ENCODE measurements at regions not wholly inside any gene's neighbourhood (a gene's known extent, or its start where the extent isn't known, plus 50 kb on each side); places are given as distances from the start of the nearest gene placed in this dataset.

GRCh38 chr10:78907551-78908211 lies 161.1 kb upstream of the ZMIZ1 start:
- ChIA-PET CTCF (interaction anchor here (0.6 kb wide), 1 partner anchor 184 kb away, joined by 3 read pairs; no protein-coding TSS in a partner anchor), POLR2A (no interaction called here)
- no peak for DNase-seq (ENCODE audit: low read depth, low spot score)
- Histone ChIP-seq H3K27ac (ENCODE audit: low read depth, low read length) (no peak overlapping the region), H3K9me3 (ENCODE audit: control insufficient read depth, insufficient read depth, low read length) (no peaks in the 10 kb centered on the region), H3K4me3 (ENCODE audit: low read depth, low read length) (no peak overlapping the region), H3K27me3 (ENCODE audit: control insufficient read depth, insufficient read depth, low read length) (peaks cover 46% of the 10 kb centered on the region)
- TF ChIP-seq, protein P1, sequence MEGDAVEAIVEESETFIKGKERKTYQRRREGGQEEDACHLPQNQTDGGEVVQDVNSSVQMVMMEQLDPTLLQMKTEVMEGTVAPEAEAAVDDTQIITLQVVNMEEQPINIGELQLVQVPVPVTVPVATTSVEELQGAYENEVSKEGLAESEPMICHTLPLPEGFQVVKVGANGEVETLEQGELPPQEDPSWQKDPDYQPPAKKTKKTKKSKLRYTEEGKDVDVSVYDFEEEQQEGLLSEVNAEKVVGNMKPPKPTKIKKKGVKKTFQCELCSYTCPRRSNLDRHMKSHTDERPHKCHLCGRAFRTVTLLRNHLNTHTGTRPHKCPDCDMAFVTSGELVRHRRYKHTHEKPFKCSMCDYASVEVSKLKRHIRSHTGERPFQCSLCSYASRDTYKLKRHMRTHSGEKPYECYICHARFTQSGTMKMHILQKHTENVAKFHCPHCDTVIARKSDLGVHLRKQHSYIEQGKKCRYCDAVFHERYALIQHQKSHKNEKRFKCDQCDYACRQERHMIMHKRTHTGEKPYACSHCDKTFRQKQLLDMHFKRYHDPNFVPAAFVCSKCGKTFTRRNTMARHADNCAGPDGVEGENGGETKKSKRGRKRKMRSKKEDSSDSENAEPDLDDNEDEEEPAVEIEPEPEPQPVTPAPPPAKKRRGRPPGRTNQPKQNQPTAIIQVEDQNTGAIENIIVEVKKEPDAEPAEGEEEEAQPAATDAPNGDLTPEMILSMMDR (IDR thresholded peaks at IDR 0.05; ENCODE audit: low read depth, low read length): no peak

- Histone ChIP-seq H3K9me3 (ENCODE audit: control insufficient read depth, insufficient read depth, low read length) (no peaks in the 10 kb centered on the region; the same call in 1 of the 2 replicates), H3K27ac (ENCODE audit: low read depth, low read length) (no peak overlapping the region), H3K27me3 (ENCODE audit: control insufficient read depth, insufficient read depth, low read length) (peaks cover 45% of the 10 kb centered on the region), H3K4me3 (ENCODE audit: low read depth, low read length) (no peak overlapping the region)
- DNase-seq (ENCODE audit: low read depth, low spot score): no peak
- TF ChIP-seq, protein P1 (IDR thresholded peaks at IDR 0.05; ENCODE audit: low read depth, low read length): no peak
- ChIA-PET POLR2A (no interaction called here), CTCF (no interaction called here)
Observed at GRCh38 chr10:78909221-78909620, 159.5 kb upstream of the ZMIZ1 start.

- no peak overlapping the region for H3K4me3 ChIP-seq (ENCODE audit: low read depth, low read length)
- H3K9me3 ChIP-seq (ENCODE audit: control insufficient read depth, insufficient read depth, low read length): no peaks in the 10 kb centered on the region; the same call in 1 of the 2 replicates
- ChIA-PET POLR2A (no interaction called here), CTCF (no interaction called here)
- TF ChIP-seq, protein P1 (IDR thresholded peaks at IDR 0.05; ENCODE audit: low read depth, low read length): no peak
- no peak overlapping the region for H3K27ac ChIP-seq (ENCODE audit: low read depth, low read length)
- peaks cover 49% of the 10 kb centered on the region for H3K27me3 ChIP-seq (ENCODE audit: control insufficient read depth, insufficient read depth, low read length)
- DNase-seq (ENCODE audit: low read depth, low spot score): no peak
Observed at GRCh38 chr10:78910021-78910420, 158.7 kb upstream of the ZMIZ1 start.

- H3K27ac ChIP-seq (ENCODE audit: low read depth, low read length): no peak overlapping the region
- H3K4me3 ChIP-seq (ENCODE audit: low read depth, low read length): no peak overlapping the region
- ChIA-PET CTCF (no interaction called here), POLR2A (no interaction called here)
- peaks cover 44% of the 10 kb centered on the region for H3K27me3 ChIP-seq (ENCODE audit: control insufficient read depth, insufficient read depth, low read length)
- TF ChIP-seq, protein P1 (IDR thresholded peaks at IDR 0.05; ENCODE audit: low read depth, low read length): no peak
- no peak for DNase-seq (ENCODE audit: low read depth, low spot score)
- no peaks in the 10 kb centered on the region; the same call in 1 of the 2 replicates for H3K9me3 ChIP-seq (ENCODE audit: control insufficient read depth, insufficient read depth, low read length)
Observed at GRCh38 chr10:78910476-78910875, 158.3 kb upstream of the ZMIZ1 start.

DNA sequence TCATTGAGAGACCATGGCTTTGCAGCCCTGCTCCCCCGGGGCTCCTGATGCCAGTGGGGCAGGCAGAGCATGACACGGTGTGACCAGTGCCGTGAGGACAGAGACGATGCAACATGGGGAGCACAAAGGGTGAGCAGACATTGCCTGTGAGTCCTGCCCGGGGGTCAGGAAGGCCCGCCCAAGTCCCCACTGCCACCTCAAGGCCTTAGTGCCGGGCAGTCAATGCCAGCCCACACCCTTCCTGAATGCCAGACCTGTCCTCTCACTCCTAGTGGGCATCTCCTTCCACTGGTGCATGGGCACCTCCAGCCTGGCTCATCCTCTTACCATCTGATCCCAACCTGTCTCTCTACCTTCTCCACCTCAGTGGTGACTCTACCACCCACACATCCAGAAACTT lies 157.9 kb upstream of the ZMIZ1 start:
- no peaks in the 10 kb centered on the region; the same call in 1 of the 2 replicates for H3K9me3 ChIP-seq (ENCODE audit: control insufficient read depth, insufficient read depth, low read length)
- no peak overlapping the region for H3K4me3 ChIP-seq (ENCODE audit: low read depth, low read length)
- no peak overlapping the region for H3K27ac ChIP-seq (ENCODE audit: low read depth, low read length)
- no peak for DNase-seq (ENCODE audit: low read depth, low spot score)
- CTCF ChIA-PET: no interaction called here
- TF ChIP-seq, protein P1 (IDR thresholded peaks at IDR 0.05; ENCODE audit: low read depth, low read length): no peak
- H3K27me3 ChIP-seq (ENCODE audit: control insufficient read depth, insufficient read depth, low read length): peaks cover 43% of the 10 kb centered on the region
- POLR2A ChIA-PET: no interaction called here
